NOMO-1 (cell line): ENCODE measurements at regions not wholly inside any gene's neighbourhood (a gene's known extent, or its start where the extent isn't known, plus 50 kb on each side); places are given as distances from the start of the nearest gene placed in this dataset.
"Not testable (repeated sequence)": the region's sequence is repeated elsewhere in the genome, so short reads cannot be mapped to it uniquely, and the experiment has no call there.

Experiments used
- DNase-seq, 2 experiments: peaks; one replicate each; lab custom pipeline; 2025; ENCODE audit not compliant: unreplicated experiment in 2 of 2; lab: John Stamatoyannopoulos, UW

DNA sequence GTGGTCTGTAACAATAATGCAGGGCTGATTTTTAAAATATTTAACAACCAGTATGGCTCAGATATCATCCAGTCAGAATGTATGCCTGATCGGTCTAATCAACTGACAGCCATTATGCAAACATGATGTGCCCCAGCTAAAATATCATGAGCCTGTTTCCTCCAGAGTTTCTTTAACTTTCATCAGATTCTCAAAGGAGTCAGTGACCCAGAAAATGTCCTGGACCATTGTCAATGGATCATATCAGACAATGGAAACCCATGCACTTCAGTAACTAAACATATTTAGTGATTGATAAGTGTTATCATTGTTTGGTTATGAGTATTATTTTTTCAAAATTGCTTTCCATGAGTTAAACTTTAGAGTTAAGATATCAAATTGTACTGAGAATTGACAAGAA lies 173.5 kb downstream of the LMBRD1 start:
- no peak for DNase-seq

DNA sequence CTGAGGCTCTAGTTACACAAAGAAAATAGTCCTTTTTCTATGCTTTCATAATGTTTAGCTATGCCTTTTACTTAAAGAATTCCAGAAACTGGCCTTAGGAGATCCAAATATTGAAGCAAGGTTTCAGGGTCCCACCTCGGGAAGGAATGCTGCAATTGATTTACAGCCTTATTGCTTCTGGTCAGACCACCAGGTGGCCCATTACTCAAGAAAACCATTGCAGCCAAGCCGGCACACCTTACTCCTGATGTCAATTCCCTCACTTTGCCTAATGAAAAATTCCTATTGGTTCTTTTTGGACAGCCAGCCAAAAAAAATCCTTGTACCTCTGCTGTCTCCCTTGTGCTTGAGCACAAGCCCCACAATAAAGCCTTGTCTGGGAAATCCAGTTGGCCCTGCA lies 173.9 kb downstream of the LMBRD1 start:
- DNase-seq = no peak

DNA sequence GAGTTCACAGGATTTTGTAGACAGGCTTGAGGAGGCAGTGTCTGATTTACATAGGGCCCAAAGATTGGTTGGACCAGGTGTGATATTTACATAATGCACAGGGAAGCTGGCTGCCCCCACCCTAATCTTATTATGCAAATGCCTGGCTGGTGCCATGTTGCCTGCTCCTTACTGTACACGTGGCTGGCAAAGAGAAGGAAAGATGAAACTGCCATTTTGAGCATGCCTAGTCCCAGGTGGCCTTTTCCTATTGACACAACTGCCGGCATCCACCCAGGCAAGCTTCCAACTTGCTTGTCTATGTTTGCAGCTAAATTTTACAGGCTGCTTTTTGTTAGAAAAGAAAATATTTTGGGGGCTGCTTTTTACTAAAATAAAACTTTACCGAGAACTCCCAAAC lies 174.6 kb downstream of the LMBRD1 start:
- no peak for DNase-seq

DNA sequence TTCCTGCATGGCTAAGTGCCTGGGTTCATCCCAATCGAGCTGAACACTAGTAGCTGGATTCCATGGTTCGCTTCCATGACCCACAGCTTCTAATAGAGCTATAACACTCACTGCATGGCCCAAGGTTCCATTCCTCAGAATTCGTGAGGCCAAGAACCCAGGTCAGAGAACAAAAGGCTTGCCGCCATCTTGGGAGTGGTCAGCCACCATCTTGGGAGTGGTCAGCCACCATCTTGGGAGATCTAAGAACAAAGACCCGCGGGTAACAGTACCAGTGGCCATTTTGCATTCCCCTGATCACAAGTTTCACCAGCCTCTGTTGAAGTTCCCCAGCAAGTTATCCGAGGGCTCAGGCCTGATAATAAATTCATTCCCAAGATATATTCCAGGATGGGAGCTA lies 179.6 kb downstream of the LMBRD1 start:
- DNase-seq = no peak

DNA sequence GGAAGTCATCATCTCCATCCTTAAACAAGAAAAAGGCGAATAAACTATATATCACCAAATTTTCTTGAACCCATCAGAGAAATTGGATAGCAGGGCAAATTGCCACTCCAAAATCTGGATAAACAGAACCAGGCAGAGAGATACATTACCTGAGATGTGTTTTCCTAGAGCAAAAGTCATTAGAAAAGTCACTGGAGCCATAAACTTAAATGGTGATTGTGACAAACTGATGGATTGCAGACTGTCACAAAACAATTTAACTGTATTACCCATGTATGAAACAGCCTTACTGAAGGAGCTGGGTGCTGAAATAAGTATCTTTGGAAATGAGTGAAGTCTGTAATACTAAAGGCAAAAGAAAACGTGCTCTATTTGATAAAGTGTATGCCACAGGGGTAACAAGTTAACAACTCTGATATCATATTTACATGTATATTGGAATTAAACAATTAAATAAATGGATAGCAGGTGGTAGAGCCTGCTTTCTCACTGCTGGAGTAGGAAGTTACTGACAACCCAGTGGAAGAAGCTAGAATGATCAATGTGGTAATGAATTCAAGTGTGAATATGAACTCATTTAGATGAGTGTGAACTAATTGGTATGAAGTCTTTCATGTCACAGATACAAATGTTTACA lies 186.9 kb downstream of the LMBRD1 start:
- no peak for DNase-seq

DNA sequence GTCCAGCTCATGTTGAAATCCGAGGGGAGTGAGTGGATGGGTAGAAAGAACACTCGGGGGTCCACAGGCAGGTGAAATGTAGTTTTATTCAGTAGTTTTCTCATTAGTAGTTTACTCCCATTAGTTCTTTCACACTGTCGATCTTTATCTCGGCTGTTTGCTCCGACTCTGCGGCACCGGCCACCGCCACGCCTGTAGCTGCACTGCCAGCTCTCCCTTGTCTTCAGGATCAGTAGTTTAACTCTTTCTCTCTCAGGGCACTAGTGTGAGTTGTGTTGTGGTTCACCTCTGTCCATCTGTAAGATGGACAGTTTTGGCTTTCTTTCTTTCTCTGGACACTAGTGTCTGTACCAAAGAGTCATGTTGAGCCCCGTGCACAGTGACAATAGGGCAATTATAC lies 195.7 kb downstream of the LMBRD1 start:
- DNase-seq = no peak

DNA sequence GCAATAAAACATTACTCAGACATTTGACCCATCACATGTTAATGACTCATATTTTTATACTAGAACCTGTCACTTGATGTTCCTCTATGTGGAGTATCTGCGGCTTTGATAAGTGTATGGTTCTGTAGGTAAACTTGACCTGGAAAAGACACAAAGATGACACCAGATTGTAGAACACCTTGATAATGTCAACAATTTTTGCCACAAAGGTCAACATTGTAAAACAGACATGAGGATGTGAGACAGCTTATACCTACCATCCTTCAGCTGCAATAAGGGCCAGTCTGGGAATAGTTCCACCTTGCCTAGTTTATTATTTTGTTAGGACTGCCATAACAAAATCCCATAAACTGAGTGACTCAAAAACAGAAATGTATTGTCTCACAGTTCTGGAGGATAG lies 202.4 kb downstream of the LMBRD1 start:
- DNase-seq = no peak

DNA sequence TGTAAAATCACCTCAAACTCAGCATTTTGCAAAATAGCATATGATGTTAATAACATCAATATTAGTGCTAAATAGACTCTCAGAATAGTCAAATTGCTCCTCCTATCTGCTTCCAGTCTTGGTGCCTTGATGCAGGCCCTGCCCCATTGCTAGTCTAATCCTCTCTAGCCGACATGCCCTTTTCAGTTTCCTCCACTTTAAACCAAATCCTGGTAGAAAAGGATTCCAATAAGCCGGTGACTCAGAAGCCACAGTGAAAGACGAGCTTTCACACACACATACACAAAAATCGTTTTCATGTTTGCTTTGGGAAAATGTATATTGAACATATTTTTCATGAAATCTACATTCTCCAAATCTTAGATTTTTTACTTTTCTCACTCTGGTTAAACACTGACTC lies 203.1 kb downstream of the LMBRD1 start:
- no peak for DNase-seq

DNA sequence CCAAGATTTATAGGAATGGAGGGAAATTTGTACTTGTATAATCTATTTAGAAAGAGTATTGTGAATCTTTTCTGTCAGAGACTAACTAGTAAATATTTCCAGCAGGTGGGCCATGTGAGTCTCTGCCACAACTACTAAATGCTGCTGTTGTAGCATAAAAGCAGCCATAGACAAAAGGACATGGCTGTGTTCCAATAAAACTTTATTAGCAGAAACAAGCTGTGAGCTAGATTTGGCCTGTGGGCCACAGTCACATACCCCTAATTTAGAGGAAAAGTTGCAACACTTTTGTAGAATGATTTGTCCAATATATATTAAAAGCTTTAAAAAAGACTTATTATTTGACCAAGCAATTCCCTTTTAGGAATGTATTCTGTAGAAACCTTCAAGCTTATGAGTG lies 207.2 kb downstream of the LMBRD1 start:
- no peak for DNase-seq

DNA sequence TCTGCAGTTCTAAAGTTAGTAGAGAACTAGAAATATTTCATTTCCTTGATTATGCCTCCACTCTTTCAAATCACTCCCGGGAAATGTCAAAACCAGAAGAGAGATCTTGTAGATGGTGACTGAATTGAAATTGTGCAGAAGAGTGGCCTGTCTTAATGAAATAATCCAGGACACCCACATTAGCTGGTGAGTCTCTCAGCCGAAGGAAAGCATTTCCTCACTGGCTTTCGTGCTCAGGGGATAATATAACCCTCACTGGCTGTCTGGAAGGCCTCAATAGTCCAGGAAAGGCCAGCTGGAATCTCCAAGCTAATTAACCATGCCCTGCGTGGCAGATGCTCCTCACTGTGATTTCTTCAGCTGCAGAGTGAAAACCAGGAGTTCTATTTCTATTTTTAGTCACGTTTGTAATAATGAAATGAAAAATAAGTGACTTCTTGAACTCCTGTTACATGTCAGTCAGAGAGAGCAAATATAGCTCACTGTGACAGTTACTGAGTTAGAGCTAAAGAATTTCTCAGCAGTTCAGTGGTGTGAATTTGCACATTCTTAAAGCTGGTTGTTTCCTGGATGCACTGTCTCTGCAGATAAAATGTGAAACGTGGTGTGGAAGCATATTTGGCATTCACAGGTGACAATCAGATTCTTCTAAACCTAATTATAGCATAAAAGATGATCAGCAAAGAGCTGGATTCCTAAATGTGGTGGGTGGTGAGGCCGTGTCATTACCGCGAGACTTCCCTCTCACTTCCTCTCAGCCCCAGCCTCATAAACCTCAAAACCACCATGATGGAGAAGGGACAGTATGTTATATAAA lies 211.7 kb downstream of the LMBRD1 start:
- DNase-seq = no peak

DNA sequence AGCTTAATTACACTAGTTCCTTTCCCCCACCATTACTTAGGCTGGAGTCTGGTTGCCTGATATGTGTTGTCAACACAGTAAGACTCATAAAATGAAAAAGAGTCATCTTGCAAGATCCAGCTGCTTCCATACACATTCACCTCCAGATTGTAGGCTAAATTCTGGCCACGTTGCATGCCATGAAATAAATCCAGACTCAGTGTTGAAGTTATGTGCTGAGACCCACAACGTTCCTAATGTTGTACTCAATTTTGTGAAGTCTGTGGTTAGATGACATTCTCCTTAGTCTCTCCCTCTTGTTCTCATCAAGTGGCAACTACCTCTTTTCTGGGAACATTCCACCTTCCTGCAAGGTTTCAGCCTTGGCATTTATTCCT lies 212.3 kb downstream of the LMBRD1 start:
- no peak for DNase-seq

DNA sequence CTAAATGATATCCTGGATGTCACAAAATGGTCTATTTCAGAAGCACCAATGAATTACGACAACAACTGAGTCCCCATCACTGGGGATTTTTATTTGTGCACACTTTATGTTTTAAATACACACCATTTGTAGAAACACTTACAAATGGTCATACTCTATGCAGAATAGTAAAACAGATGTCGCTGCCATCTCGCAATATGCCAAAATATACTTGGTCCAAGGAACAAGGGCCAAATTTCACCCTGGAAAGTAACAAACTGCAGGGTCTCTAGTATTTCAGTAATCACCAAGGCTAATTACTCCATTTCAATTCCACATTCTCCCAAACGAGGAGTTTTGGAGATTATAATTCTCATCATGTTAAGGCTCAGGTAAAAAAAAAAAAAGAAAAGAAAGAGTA lies 215.2 kb downstream of the LMBRD1 start:
- no peak for DNase-seq

DNA sequence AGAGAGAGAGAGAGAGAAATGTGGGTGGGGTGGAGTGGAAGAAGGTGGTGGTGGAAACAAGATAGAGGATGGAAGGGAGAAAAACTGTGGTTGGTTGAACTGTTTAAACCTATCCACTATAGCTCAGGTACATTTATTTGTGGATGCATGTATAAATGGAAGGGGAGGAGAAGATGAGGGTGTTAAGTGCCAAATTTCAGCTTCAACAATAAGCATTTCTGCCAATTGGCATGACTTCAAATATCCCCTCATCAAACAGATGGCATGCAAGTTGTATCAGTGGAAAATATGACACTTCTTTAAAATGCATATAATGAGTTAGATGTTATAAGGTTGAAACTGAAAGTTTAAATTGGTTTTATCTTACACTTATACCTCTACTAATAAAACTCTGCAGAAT lies 216.1 kb downstream of the LMBRD1 start:
- DNase-seq = no peak

DNA sequence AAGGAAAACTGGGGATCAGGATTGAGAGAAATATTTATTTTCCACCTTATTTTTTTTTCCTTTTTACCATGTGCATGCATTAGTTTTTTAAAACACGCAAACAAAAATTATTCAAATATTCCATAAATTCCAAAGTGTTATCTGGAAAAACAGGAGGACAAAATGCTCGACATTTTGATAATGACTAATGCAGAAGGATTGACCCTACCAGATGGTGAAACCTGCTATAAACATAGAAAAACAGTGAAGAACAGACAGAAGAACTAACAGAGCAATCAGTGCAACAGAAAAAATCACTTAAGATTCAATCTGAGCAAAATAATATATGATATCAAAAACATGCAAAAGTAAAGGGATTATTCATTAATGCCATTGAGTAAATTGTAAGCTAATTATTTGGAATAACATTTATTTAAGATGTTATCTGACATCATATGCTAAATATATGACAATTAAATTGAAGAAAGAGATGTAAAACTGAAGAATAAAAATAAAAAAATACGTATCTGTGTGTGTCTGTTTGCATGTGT lies 218.4 kb downstream of the LMBRD1 start:
- DNase-seq = no peak

DNA sequence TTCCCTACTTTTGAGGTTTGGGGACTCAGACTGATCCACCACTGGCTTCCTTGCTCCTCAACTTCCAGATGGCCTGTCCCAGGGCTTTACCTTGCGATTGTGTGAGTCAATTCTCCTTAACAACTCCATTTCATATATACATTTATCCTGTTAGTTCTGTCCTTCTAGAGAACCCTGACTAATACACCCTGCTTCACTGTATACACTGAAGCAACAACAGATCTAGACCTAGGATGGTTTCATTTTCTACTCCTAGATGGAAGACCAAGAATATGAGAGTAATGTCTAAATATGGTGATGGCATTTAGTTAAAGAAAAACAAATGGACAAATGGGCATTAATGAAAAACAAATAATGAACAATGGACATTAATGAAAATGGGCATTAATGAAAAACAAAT lies 225.6 kb downstream of the LMBRD1 start:
- DNase-seq = no peak

DNA sequence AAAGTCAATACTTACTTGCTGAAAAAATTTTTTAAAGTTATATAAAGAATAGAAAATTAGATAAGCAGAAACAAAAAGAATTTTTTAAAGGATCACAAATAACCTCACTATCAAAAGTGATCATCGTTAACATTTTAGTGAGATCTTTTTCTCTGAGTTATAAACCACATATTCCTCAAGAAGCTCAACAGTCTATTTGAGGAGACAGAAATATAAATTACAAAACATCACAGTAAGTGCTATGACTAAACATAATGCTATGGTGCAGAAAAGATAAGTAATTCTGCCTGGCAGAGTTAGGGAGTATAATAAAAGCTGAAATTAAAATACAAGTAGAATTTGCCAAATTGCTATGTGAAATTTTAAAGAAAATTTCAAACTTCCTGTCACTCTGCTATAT lies 226.7 kb downstream of the LMBRD1 start:
- no peak for DNase-seq

DNA sequence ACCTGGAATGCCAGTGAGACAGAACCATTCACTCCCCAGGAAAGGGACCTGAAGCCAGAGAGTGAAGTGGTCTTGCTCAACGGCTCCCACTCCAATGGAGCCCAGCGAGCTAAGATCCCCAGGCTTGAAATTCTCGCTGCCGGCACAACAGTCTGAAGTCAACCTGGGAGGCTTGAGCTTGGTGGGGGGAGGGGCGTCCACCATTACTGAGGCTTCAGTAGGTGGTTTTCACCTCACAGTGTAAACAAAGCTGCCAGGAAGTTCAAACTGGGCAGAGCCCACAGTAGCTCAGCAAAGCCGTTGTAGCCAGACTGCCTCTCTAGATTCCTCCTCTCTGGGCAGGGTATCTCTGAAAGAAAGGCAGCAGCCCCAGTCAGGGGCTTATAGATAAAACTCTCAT lies 236.2 kb downstream of the LMBRD1 start:
- not testable (repeated sequence) for DNase-seq

DNA sequence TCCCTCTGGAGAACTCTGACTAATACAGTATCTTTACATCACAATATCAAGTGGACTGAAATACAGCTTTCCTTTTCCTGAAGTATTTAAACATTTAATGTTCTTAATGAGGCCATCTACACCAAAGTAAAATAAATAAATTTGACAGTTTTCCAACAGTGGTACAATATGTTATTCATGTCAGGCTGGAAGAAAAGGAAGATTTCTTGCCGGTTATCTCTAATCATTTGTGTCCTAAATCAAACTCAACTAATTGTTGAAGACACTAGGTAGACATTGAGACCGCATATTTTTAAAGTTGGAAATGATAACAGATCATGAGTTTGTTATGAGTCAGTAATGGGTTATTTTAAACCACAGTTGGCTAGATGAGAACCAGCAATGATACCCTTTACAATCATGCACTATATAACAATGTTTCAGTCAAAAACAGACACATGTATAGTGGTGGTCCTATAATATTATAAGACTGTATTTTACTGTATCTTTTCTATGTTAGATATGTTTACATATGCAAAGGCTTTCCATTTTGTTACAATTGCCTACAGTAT lies 241.6 kb downstream of the LMBRD1 start:
- no peak for DNase-seq

DNA sequence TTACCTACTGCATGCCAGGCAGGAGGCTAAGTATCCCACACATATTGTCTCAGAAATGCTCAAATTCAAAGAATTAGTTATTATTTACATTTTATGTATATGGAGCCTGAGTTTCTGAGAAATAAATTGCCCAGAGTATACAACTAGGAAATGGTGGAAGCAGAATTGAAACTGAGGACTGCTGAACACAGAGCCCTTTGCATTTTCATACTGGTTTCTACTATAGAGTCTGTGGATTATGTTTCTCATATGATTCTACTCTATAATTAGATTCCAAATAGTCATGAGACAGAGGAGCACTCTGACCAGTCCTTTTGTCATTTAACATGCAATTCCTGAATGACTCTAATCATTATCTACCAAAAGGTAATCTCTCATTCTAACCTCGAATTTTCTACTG lies 254.3 kb downstream of the LMBRD1 start:
- DNase-seq = no peak

DNA sequence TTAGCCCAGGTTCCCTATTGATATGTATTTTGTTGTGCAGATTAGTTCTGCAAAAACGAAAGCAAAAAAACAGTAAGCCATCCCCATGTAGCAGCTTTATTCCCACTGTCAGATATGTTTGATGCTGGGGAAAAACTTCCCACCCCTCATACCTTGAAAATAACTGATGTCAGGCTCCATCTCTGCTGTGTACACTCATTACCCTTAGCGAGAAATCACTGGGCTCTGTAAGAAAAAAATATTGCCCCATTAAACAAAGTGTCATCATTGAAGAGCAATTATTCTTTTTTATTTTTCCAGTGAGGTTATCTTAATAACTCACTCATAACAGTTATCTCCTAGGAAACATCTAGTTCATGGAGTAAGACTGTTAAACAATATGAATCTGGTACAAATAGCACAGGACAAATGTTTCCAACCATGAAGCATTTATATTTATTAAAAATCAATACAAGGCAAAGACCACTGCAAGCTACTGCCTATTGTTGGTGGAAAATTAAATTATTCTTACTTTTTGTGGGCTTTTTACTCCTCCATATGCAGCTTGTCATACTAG lies 268.8 kb downstream of the LMBRD1 start:
- DNase-seq = no peak

DNA sequence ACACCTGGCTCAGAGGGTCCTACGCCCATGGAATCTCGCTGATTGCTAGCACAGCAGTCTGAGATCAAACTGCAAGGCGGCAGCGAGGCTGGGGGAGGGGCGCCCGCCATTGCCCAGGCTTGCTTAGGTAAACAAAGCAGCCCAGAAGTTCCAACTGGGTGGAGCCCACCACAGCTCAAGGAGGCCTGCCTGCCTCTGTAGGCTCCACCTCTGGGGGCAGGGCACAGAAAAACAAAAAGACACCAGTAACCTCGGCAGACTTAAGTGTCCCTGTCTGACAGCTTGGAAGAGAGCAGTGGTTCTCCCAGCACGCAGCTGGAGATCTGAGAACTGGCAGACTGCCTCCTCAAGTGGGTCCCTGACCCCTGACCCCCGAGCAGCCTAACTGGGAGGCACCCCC lies 281.3 kb downstream of the LMBRD1 start:
- DNase-seq = not testable (repeated sequence)

DNA sequence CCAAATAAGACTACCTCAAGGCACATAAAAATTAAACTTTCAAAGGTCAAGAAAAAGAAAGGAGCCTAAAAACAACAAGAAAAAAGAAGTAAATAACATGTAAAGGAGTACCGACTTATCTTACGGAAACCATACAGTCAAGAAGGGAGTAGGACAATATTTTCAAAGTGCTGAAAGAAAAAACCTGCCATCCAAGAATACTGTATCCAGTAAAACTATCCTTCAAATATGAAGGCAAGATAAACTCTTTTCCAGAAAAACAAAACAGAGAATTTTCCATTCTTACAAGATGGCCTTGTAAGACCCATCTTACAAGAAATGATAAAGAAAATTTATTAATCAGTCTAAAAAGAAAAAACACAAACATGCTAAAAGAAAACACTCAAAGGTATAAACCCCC lies 302.2 kb downstream of the LMBRD1 start:
- DNase-seq = no peak
